HCT116 (cell line): ENCODE measurements at regions not wholly inside any gene's neighbourhood (a gene's known extent, or its start where the extent isn't known, plus 50 kb on each side); places are given as distances from the start of the nearest gene placed in this dataset.

Source experiments
- ATAC-seq: fragments of 200-7000 bp; cut with Tn5 transposase; 2 replicates; pipeline ENCODE4 v1.9.1; 2020; ENCODE audit warnings: mild to moderate bottlenecking, moderate library complexity
- BruUV-seq: library from RNA; stranded (reverse); fragments of 400-500 nt; replicated peaks from 2 replicates; lab custom pipeline; 2021; lab: Mats Ljungman, UMichigan
- CTCF ChIA-PET: fragments of 300-600 bp; sonication (Branson Sonifier 250); formaldehyde crosslinking; loops from one replicate; lab custom pipeline; 2021; ENCODE audit warnings: antibody characterized with exemption; lab: Charles Lee
- POLR2A ChIA-PET: fragments of 300-600, 350-600 bp; sonication (Branson Sonifier 250); formaldehyde crosslinking; loops from one replicate; lab custom pipeline; 2021; ENCODE audit warnings: antibody characterized with exemption; lab: Charles Lee
- RAD21 ChIA-PET, 2 experiments: fragments of 300-600 bp; sonication (Branson Sonifier 250); formaldehyde crosslinking; loops; one replicate each; lab custom pipeline; 2023; ENCODE audit warnings: low total read pairs in 2 of 2; ENCODE audit not compliant: uncharacterized antibody in 2 of 2, unreplicated experiment in 2 of 2, low non-redundant PET in 1 of 2; lab: Charles Lee
- DNase-seq: peaks from one replicate; pipeline ENCODE4 v3.0.0-alpha.2; 2010; ENCODE audit warnings: low read depth, low spot score
- H2AFZ ChIP-seq: fragments of 200-600 bp; shearing (Covaris generic), sonication (generic); 2 replicates; pipeline ENCODE4 v1.6.1; 2017; ENCODE audit warnings: low read depth, mixed run types, mixed read lengths, antibody characterized with exemption, low read length; ENCODE audit not compliant: poor library complexity, severe bottlenecking
- H3K27ac ChIP-seq: 2 replicates; pipeline ENCODE4 v1.5.1; 2012; ENCODE audit warnings: low read depth, low read length
- H3K27me3 ChIP-seq: fragments of 200-600 bp; sonication (generic); 2 replicates; pipeline ENCODE4 v1.6.1; 2016; ENCODE audit warnings: mixed run types, low read length, mixed read lengths; ENCODE audit not compliant: insufficient read depth
- H3K36me3 ChIP-seq, 2 experiments: fragments of 200-500 bp in 1 of 2; fragments of 200-600 bp in 1 of 2; sonication (Bioruptor generic) in 1 of 2; sonication (generic) in 1 of 2; 2 replicates each; pipeline versions ENCODE4 v1.5.1 to v1.6.1; 2014 to 2016; ENCODE audit warnings: low read length in 2 of 2, inconsistent platforms in 1 of 2, mixed read lengths in 1 of 2, mixed run types in 1 of 2; ENCODE audit not compliant: insufficient read depth in 2 of 2, control insufficient read depth in 1 of 2
- H3K4me1 ChIP-seq, 2 experiments: fragments of 200-600 bp in 1 of 2; sonication (generic) in 1 of 2; 2 replicates each; pipeline versions ENCODE4 v1.5.1 to v1.6.1; 2012 to 2017; ENCODE audit warnings: low read length in 2 of 2, inconsistent platforms in 1 of 2, mild to moderate bottlenecking in 1 of 2, mixed read lengths in 1 of 2, mixed run types in 1 of 2, moderate library complexity in 1 of 2; ENCODE audit not compliant: insufficient read depth in 2 of 2, control insufficient read depth in 1 of 2
- H3K4me2 ChIP-seq: fragments of 200-600 bp; sonication (generic); 2 replicates; pipeline ENCODE4 v1.6.1; 2017; ENCODE audit warnings: mixed run types, low read length, mixed read lengths
- H3K4me3 ChIP-seq, 2 experiments: fragments of 200-600 bp in 1 of 2; sonication (generic) in 1 of 2; replicated peaks in 1 of 2; 2 replicates each; pipeline ENCODE4 v1.5.1; 2011 to 2016; ENCODE audit warnings: low read length in 2 of 2, control low read depth in 1 of 2, low read depth in 1 of 2, mild to moderate bottlenecking in 1 of 2, mixed read lengths in 1 of 2, mixed run types in 1 of 2
- H3K79me2 ChIP-seq: fragments of 200-600 bp; sonication (generic); 2 replicates; pipeline ENCODE4 v1.6.1; 2017; ENCODE audit warnings: mild to moderate bottlenecking, mixed run types, low read length, moderate library complexity, mixed read lengths; ENCODE audit not compliant: insufficient read depth
- H3K9ac ChIP-seq: fragments of 200-600 bp; sonication (generic); 2 replicates; pipeline ENCODE4 v1.6.1; 2016; ENCODE audit warnings: low read length, mixed read lengths
- H3K9me2 ChIP-seq: fragments of 200-600 bp; sonication (generic), shearing (Covaris generic); 2 replicates; pipeline ENCODE4 v1.6.1; 2017; ENCODE audit warnings: mixed run types, mild to moderate bottlenecking, moderate library complexity; ENCODE audit not compliant: insufficient read depth
- H3K9me3 ChIP-seq, 2 experiments: fragments of 200-500 bp in 1 of 2; fragments of 200-600 bp in 1 of 2; sonication (Bioruptor generic) in 1 of 2; sonication (generic) in 1 of 2; 2 replicates each; pipeline ENCODE4 v1.6.1; 2014 to 2017; ENCODE audit warnings: low read length in 2 of 2, mixed read lengths in 2 of 2, inconsistent platforms in 1 of 2, low read depth in 1 of 2, mild to moderate bottlenecking in 1 of 2, mixed run types in 1 of 2, moderate library complexity in 1 of 2; ENCODE audit not compliant: control insufficient read depth in 1 of 2, insufficient read depth in 1 of 2
- H4K20me1 ChIP-seq: fragments of 200-600 bp; sonication (generic), shearing (Covaris generic); 2 replicates; pipeline ENCODE4 v1.6.1; 2017; ENCODE audit warnings: mixed run types, mild to moderate bottlenecking, moderate library complexity; ENCODE audit not compliant: insufficient read depth
- ATF3 ChIP-seq: IDR thresholded peaks from 2 replicates; pipeline ENCODE4 v1.6.1; 2012
- CBX3 ChIP-seq: IDR thresholded peaks from 2 replicates; pipeline ENCODE4 v1.6.1; 2012; ENCODE audit warnings: low read depth
- CEBPB ChIP-seq: IDR thresholded peaks from 2 replicates; pipeline ENCODE4 v1.6.1; 2012; ENCODE audit warnings: low read depth
- CTCF ChIP-seq, 3 experiments: fragments of 200-600 bp in 1 of 3; sonication (generic) in 1 of 3; IDR thresholded peaks in 2 of 3; conservative IDR thresholded peaks in 1 of 3; 2 replicates each; pipeline ENCODE4 v1.5.1; 2012 to 2017; ENCODE audit warnings: low read depth in 2 of 3, low read length in 2 of 3, antibody characterized with exemption in 1 of 3, borderline replicate concordance in 1 of 3, control low read depth in 1 of 3, mild to moderate bottlenecking in 1 of 3, mixed read lengths in 1 of 3, mixed run types in 1 of 3, moderate library complexity in 1 of 3; ENCODE audit not compliant: insufficient read depth in 1 of 3
- EGR1 ChIP-seq: IDR thresholded peaks from 2 replicates; pipeline ENCODE4 v1.6.1; 2012; ENCODE audit warnings: low read depth
- ELF1 ChIP-seq: IDR thresholded peaks from 2 replicates; pipeline ENCODE4 v1.6.1; 2012; ENCODE audit warnings: low read depth, borderline replicate concordance
- EZH2 ChIP-seq: fragments of 200-600 bp; sonication (generic); IDR thresholded peaks from 2 replicates; pipeline ENCODE4 v1.6.1; 2017; ENCODE audit warnings: antibody characterized with exemption, mixed run types
- EZH2phosphoT487 ChIP-seq: fragments of 200-600 bp; IDR thresholded peaks from 2 replicates; pipeline ENCODE4 v1.6.1; 2018; ENCODE audit warnings: antibody characterized with exemption, borderline replicate concordance
- FOSL1 ChIP-seq: IDR thresholded peaks from 2 replicates; pipeline ENCODE4 v1.6.1; 2012; ENCODE audit warnings: low read depth
- JUND ChIP-seq: IDR thresholded peaks from 2 replicates; pipeline ENCODE4 v1.6.1; 2012
- MAX ChIP-seq: IDR thresholded peaks from 2 replicates; pipeline ENCODE4 v1.6.1; 2012
- POLR2A ChIP-seq: IDR thresholded peaks from 2 replicates; pipeline ENCODE4 v1.7.0; 2011; ENCODE audit warnings: borderline replicate concordance; ENCODE audit not compliant: insufficient read depth, insufficient read length; ENCODE audit errors: extremely low read depth
- RAD21 ChIP-seq: IDR thresholded peaks from 2 replicates; pipeline ENCODE4 v1.6.1; 2012; ENCODE audit warnings: low read depth, mild to moderate bottlenecking
- SIN3A ChIP-seq: IDR thresholded peaks from 2 replicates; pipeline ENCODE4 v1.6.1; 2012; ENCODE audit warnings: low read depth
- SP1 ChIP-seq: IDR thresholded peaks from 2 replicates; pipeline ENCODE4 v1.6.1; 2012; ENCODE audit warnings: low read depth
- SRF ChIP-seq: IDR thresholded peaks from 2 replicates; pipeline ENCODE4 v1.6.1; 2012; ENCODE audit warnings: low read depth
- ZBTB33 ChIP-seq: IDR thresholded peaks from 2 replicates; pipeline ENCODE4 v1.6.1; 2011; ENCODE audit warnings: mild to moderate bottlenecking, low read length, moderate library complexity; ENCODE audit not compliant: insufficient replicate concordance; ENCODE audit errors: extremely low read depth
- ZFX ChIP-seq: fragments of 450-650 bp; IDR thresholded peaks from 2 replicates; pipeline ENCODE4 v1.6.1; 2017
- ZNF274 ChIP-seq: fragments of 200-500 bp; sonication (Bioruptor generic); IDR thresholded peaks from 2 replicates; pipeline ENCODE4 v1.6.1; 2014; ENCODE audit warnings: mild to moderate bottlenecking, low read depth, low read length, inconsistent platforms
- intact Hi-C: fragments of 100-400 bp; cut with micrococcal nuclease; formaldehyde crosslinking; loops from 2 replicates; pipeline ENCODE4 v1.10.0; 2022

- no peak for ATAC-seq
- Histone ChIP-seq H2AFZ (no peak overlapping the region), H3K4me3 (no peak overlapping the region), H3K9me2 (no peaks in the 10 kb centered on the region), H3K4me1 (peaks cover 0 to 23% of the 10 kb centered on the region in 2 experiments; a peak in 2 of 4 replicates), H3K4me2 (no peak overlapping the region), H3K79me2 (no peaks in the 10 kb centered on the region), H3K9ac (no peak overlapping the region), H4K20me1 (no peaks in the 10 kb centered on the region), H3K36me3 (no peaks in the 10 kb centered on the region), H3K27ac (no peak overlapping the region), H3K9me3 (no peaks in the 10 kb centered on the region), H3K27me3 (no peaks in the 10 kb centered on the region)
- intact Hi-C loops = no loop called here
- ChIA-PET RAD21 (no interaction called here), POLR2A (no interaction called here), CTCF (no interaction called here)
- no peak for DNase-seq
- no peak for TF ChIP-seq ZNF274
- TF ChIP-seq JUND = no peak
- no peak for TF ChIP-seq SRF
- TF ChIP-seq MAX = no peak
- no peak for TF ChIP-seq POLR2A
- no peak for TF ChIP-seq ZFX
- TF ChIP-seq EZH2phosphoT487 = no peak
- TF ChIP-seq FOSL1 = no peak
- no peak for TF ChIP-seq EGR1
- no TSS peak for BruUV-seq
Measured at GRCh38 chr6:144722154-144722737, 437.1 kb downstream of the UTRN start.

- ChIA-PET CTCF (no interaction called here), POLR2A (no interaction called here), RAD21 (no interaction called here)
- H3K36me3 ChIP-seq = no peaks in the 10 kb centered on the region
- H3K27me3 ChIP-seq = no peaks in the 10 kb centered on the region
- H2AFZ ChIP-seq = no peak overlapping the region
- no peak for ATAC-seq
- no peak for DNase-seq
- H3K4me3 ChIP-seq = no peak overlapping the region
- intact Hi-C loops = no loop called here
- no peaks in the 10 kb centered on the region for H3K79me2 ChIP-seq
- H4K20me1 ChIP-seq = no peaks in the 10 kb centered on the region
- no peak overlapping the region for H3K4me2 ChIP-seq
- no peaks in the 10 kb centered on the region for H3K9me3 ChIP-seq
- no peak overlapping the region for H3K9ac ChIP-seq
- no peaks in the 10 kb centered on the region for H3K9me2 ChIP-seq
- no peak overlapping the region for H3K27ac ChIP-seq
- peaks cover 0 to 24% of the 10 kb centered on the region in 2 experiments; a peak in 2 of 4 replicates for H3K4me1 ChIP-seq
- BruUV-seq = no TSS peak
- no peak for TF ChIP-seq RAD21
- no peak for TF ChIP-seq MAX
- TF ChIP-seq CTCF (IDR thresholded peaks at IDR 0.05 in 2 of 3, conservative IDR thresholded peaks at IDR 0.05 in 1 of 3; ENCODE audit: borderline replicate concordance in 1 of 3, insufficient read depth in 1 of 3, low read depth in 2 of 3, low read length in 2 of 3) = no peak
- TF ChIP-seq EZH2 = no peak
- no peak for TF ChIP-seq ATF3
- no peak for TF ChIP-seq ELF1
- no peak for TF ChIP-seq ZBTB33
- no peak for TF ChIP-seq CBX3
- no peak for TF ChIP-seq JUND
- TF ChIP-seq CEBPB = no peak
- no peak for TF ChIP-seq SIN3A
- no peak for TF ChIP-seq SP1
- no peak for TF ChIP-seq SRF
Measured at GRCh38 chr6:144722925-144723324, 437.8 kb downstream of the UTRN start.
